ENCODE measurements at regions not wholly inside any gene's neighbourhood (a gene's known extent, or its start where the extent isn't known, plus 50 kb on each side); places are given as distances from the start of the nearest gene placed in this dataset.

GRCh38 chr5:56461584-56461983, 228.5 kb upstream of the ANKRD55 start:
- H3K9ac ChIP-seq (ENCODE audit: extremely low read depth, insufficient read length, low read length) = no peak overlapping the region
- no peak overlapping the region for H2BK5ac ChIP-seq (ENCODE audit: insufficient read length, low read length)
- H3K4me2 ChIP-seq (ENCODE audit: insufficient read depth, insufficient read length, low read length) = no peak overlapping the region
- no peaks in the 10 kb centered on the region for H3K79me1 ChIP-seq (ENCODE audit: insufficient read depth, low read depth, low read length, poor library complexity, severe bottlenecking)
- no peak overlapping the region for H2BK120ac ChIP-seq (ENCODE audit: low read depth, low read length, poor library complexity, severe bottlenecking)
- H2BK20ac ChIP-seq (ENCODE audit: low read depth, low read length, poor library complexity, severe bottlenecking) = no peak overlapping the region
- no peak overlapping the region for H3K23ac ChIP-seq (ENCODE audit: insufficient read length, low read depth, low read length)
- Mint-ChIP-seq H3K4me1 (peaks cover 43 to 48% of the 10 kb centered on the region in 2 experiments), H3K36me3 (ENCODE audit: insufficient read depth in 1 of 3, low read depth in 3 of 3) (no peaks in the 10 kb centered on the region), H3K9me3 (no peaks in the 10 kb centered on the region), H3K27ac (no peak overlapping the region), H3K4me3 (no peak overlapping the region), H3K27me3 (ENCODE audit: low read depth) (no peaks in the 10 kb centered on the region)
- TF ChIP-seq CTCF (conservative IDR thresholded peaks at IDR 0.05) = no peak
- no CpG with 5 or more reads among the region's 4 CpGs for WGBS (ENCODE audit: extremely low coverage, insufficient read length, low lambda C conversion rate)
- no peak overlapping the region for H4K91ac ChIP-seq (ENCODE audit: insufficient read length, low read depth, low read length)
- no peak overlapping the region for H2AFZ ChIP-seq (ENCODE audit: low read length)
- H3K18ac ChIP-seq (ENCODE audit: insufficient read length, low read depth, low read length) = no peak overlapping the region
- DNase-seq = no peak
- no peak overlapping the region for H2AK5ac ChIP-seq (ENCODE audit: insufficient read length, low read length)
- H3K79me2 ChIP-seq (ENCODE audit: insufficient read depth, low read length) = no peaks in the 10 kb centered on the region
- no peaks in the 10 kb centered on the region for H3K23me2 ChIP-seq (ENCODE audit: insufficient read length, low read depth, low read length, poor library complexity, severe bottlenecking)
- H3K14ac ChIP-seq (ENCODE audit: insufficient read depth, low read length) = no peak overlapping the region
- H3K4ac ChIP-seq (ENCODE audit: low read depth, low read length) = no peak overlapping the region
- no peak overlapping the region for H3T11ph ChIP-seq (ENCODE audit: low read length)
- no peak overlapping the region for H2BK12ac ChIP-seq (ENCODE audit: insufficient read length, low read depth, low read length)
- H4K20me1 ChIP-seq (ENCODE audit: control insufficient read depth, insufficient read depth, insufficient read length) = no peaks in the 10 kb centered on the region
- H4K8ac ChIP-seq (replicated peaks; ENCODE audit: insufficient read length, low read depth, low read length) = no peak overlapping the region
- no peak overlapping the region for H4K5ac ChIP-seq (ENCODE audit: insufficient read length, low read depth, low read length)
- H3K27ac ChIP-seq (ENCODE audit: insufficient read length, low read depth, low read length) = no peak overlapping the region
- peaks cover 11% of the 10 kb centered on the region; the same call in 1 of the 2 replicates for H3K4me1 ChIP-seq (ENCODE audit: insufficient read depth, low read length)
- H3K9me3 ChIP-seq (ENCODE audit: control insufficient read depth, low read depth, low read length) = no peaks in the 10 kb centered on the region
- H3K56ac ChIP-seq (ENCODE audit: insufficient read length, low read depth, low read length) = no peak overlapping the region
- H3K27me3 ChIP-seq (ENCODE audit: insufficient read depth, low read length) = no peaks in the 10 kb centered on the region
- no peak overlapping the region for H2BK15ac ChIP-seq (ENCODE audit: low read depth, low read length)

Data from H9 (cell line).